Skeletal muscle satellite cell (primary cell): ENCODE measurements at regions not wholly inside any gene's neighbourhood (a gene's known extent, or its start where the extent isn't known, plus 50 kb on each side); places are given as distances from the start of the nearest gene placed in this dataset.
"Not testable (repeated sequence)": the region's sequence is repeated elsewhere in the genome, so short reads cannot be mapped to it uniquely, and the experiment has no call there.

Experiments
- H3K27me3 ChIP-seq: 2 replicates; pipeline ENCODE4 v1.7.0; 2013; ENCODE audit warnings: low read length; ENCODE audit not compliant: control insufficient read depth, insufficient read depth
- H3K36me3 ChIP-seq: 2 replicates; pipeline ENCODE4 v1.7.0; 2013; ENCODE audit warnings: mild to moderate bottlenecking, control low read depth, low read length; ENCODE audit not compliant: insufficient read depth
- H3K4me1 ChIP-seq: 2 replicates; pipeline ENCODE4 v1.7.0; 2013; ENCODE audit warnings: low read length; ENCODE audit not compliant: control insufficient read depth, insufficient read depth
- H3K4me2 ChIP-seq: 2 replicates; pipeline ENCODE4 v1.7.0; 2013; ENCODE audit warnings: mild to moderate bottlenecking, low read length
- H3K4me3 ChIP-seq: 2 replicates; pipeline ENCODE4 v1.7.0; 2013; ENCODE audit warnings: low read length
- H3K9ac ChIP-seq: 2 replicates; pipeline ENCODE4 v1.7.0; 2013; ENCODE audit warnings: mild to moderate bottlenecking, low read depth, low read length, moderate library complexity
- H3K9me3 ChIP-seq: replicated peaks from 2 replicates; pipeline ENCODE4 v1.7.0; 2013; ENCODE audit warnings: mild to moderate bottlenecking, control low read depth, low read length

DNA sequence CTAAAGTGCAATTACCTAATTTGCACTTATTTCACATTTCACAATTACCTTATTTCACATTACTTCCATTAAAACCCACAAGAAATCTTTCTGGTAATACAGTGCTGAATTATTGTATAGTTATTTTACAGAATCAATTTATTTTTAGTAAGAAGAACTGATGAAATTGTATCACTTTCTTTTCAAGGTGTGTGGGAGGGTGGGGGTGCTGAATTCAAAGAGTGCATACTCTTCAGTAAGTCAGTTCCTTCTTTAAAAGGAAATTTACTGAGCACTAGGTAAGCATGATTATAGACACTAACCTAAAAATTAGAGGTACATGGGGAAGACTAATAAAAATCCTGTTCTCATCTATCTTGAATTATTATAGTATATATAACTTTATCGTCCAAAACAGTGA lies 731.6 kb upstream of the ADGRL4 start:
- no peak overlapping the region for H3K9ac ChIP-seq
- no peaks in the 10 kb centered on the region for H3K9me3 ChIP-seq
- no peaks in the 10 kb centered on the region for H3K27me3 ChIP-seq
- H3K4me1 ChIP-seq = no peaks in the 10 kb centered on the region
- H3K4me3 ChIP-seq = no peak overlapping the region
- H3K36me3 ChIP-seq = no peaks in the 10 kb centered on the region
- no peak overlapping the region for H3K4me2 ChIP-seq

DNA sequence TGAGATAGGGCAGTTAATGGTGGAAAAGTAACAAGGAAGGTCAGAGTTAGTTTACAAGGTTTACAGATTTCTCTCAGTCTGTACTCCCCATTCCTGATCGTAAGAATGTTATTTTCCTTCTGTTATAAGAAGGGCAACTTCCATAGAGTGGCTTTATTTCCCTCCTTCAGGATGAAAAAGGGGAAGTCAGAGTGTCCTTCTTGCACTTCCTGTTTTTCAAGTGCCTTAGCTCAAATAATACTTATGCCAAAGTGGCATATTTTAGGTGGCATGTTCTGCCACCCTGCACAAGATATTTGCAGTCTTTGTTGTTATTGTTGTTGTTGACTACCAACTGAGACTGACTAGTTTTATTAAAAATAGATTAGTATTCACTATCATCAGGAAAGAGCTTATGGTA lies 730.7 kb upstream of the ADGRL4 start:
- no peaks in the 10 kb centered on the region for H3K9me3 ChIP-seq
- H3K4me1 ChIP-seq = no peaks in the 10 kb centered on the region
- no peaks in the 10 kb centered on the region for H3K36me3 ChIP-seq
- H3K27me3 ChIP-seq = no peaks in the 10 kb centered on the region
- H3K4me2 ChIP-seq = no peak overlapping the region
- no peak overlapping the region for H3K9ac ChIP-seq
- no peak overlapping the region for H3K4me3 ChIP-seq

- H3K9ac ChIP-seq = no peak overlapping the region
- H3K4me1 ChIP-seq = no peaks in the 10 kb centered on the region
- no peaks in the 10 kb centered on the region for H3K36me3 ChIP-seq
Observed at GRCh38 chr1:79732950-79733349, 726.4 kb upstream of the ADGRL4 start.

DNA sequence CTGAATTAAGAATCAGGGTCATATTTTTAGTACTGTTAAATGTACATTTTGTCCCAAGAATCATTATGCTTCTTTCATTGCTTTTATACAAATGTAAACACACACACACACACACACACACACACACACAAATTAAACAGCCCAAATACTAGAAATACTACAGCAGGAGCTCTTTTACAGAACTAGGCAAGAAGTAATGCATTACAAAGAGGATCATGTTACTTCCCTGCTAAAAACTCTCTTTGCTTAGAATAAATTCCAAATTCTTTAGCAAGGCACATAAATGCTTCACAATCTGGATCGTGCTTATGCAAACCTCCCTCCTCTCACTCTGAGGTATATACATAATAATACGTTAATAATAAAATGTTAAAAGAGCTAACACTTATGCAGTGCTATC lies 720.4 kb upstream of the ADGRL4 start:
- Histone ChIP-seq H3K4me2 (no peak overlapping the region), H3K27me3 (no peaks in the 10 kb centered on the region), H3K9ac (no peak overlapping the region), H3K4me3 (no peak overlapping the region), H3K4me1 (no peaks in the 10 kb centered on the region), H3K9me3 (no peaks in the 10 kb centered on the region), H3K36me3 (no peaks in the 10 kb centered on the region)

More at GRCh38 chr1:79732950-79733349, 726.4 kb upstream of the ADGRL4 start:
- no peaks in the 10 kb centered on the region for H3K9me3 ChIP-seq
- H3K4me2 ChIP-seq = no peak overlapping the region
- no peaks in the 10 kb centered on the region for H3K27me3 ChIP-seq
- H3K4me3 ChIP-seq = no peak overlapping the region

DNA sequence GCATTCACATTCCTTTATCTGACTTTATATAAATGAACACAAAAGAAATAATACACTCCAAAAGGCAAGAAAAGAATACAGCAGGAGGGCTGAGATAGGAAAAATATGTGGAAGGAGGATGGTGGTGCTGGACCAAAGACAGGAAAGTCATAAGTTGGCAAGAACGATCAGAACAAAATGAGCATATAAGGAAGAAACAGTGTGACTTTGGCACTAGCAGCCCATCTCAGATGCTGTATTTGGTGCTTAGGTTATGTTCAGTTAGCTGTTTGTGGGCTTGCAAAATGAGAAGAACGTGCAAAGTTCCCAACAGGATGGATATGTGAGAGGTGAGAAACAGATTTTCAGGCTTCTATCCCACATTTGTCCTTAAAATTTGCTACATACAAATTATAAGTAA lies 719.8 kb upstream of the ADGRL4 start:
- Histone ChIP-seq H3K27me3 (no peaks in the 10 kb centered on the region), H3K9me3 (no peaks in the 10 kb centered on the region), H3K9ac (no peak overlapping the region), H3K4me2 (no peak overlapping the region), H3K36me3 (no peaks in the 10 kb centered on the region), H3K4me1 (no peaks in the 10 kb centered on the region), H3K4me3 (no peak overlapping the region)

DNA sequence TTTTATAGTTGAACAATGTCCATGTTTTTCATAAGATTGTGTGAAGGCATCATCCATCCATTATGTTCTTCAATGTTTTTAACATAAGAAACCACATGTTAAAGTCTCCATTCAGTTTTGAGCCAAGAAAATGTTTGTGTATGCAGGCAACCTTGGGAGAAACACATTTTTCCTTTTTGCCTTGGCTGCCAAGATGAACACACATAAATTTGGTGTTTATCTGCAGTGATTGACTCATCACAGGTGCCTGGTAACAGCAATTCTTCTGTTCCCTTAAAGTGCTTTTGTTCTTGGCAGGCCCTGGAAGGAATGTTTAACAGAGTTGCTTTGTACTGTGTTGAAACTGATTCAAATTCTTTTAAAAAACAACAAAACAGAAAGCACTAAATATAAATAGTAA lies 709.9 kb upstream of the ADGRL4 start:
- no peak overlapping the region for H3K4me3 ChIP-seq
- H3K4me2 ChIP-seq = no peak overlapping the region
- no peaks in the 10 kb centered on the region for H3K27me3 ChIP-seq
- H3K9me3 ChIP-seq = no peaks in the 10 kb centered on the region
- peaks cover 5% of the 10 kb centered on the region for H3K4me1 ChIP-seq
- no peak overlapping the region for H3K9ac ChIP-seq
- no peaks in the 10 kb centered on the region for H3K36me3 ChIP-seq

- H3K4me3 ChIP-seq = no peak overlapping the region
- H3K9me3 ChIP-seq = no peaks in the 10 kb centered on the region
- no peak overlapping the region for H3K9ac ChIP-seq
- H3K4me2 ChIP-seq = no peak overlapping the region
- H3K4me1 ChIP-seq = peaks cover 5% of the 10 kb centered on the region
- no peaks in the 10 kb centered on the region for H3K27me3 ChIP-seq
- no peaks in the 10 kb centered on the region for H3K36me3 ChIP-seq
Observed at GRCh38 chr1:79714664-79715063, 708.1 kb upstream of the ADGRL4 start.

- Histone ChIP-seq H3K27me3 (no peaks in the 10 kb centered on the region), H3K36me3 (no peaks in the 10 kb centered on the region), H3K9me3 (no peaks in the 10 kb centered on the region), H3K9ac (no peak overlapping the region), H3K4me3 (no peak overlapping the region), H3K4me2 (no peak overlapping the region), H3K4me1 (peaks cover under 1% of the 10 kb centered on the region)
Observed at GRCh38 chr1:79711001-79711431, 704.5 kb upstream of the ADGRL4 start.

GRCh38 chr1:79708646-79709265 lies 702.2 kb upstream of the ADGRL4 start:
- Histone ChIP-seq H3K9ac (no peak overlapping the region), H3K4me2 (no peak overlapping the region), H3K27me3 (no peaks in the 10 kb centered on the region), H3K36me3 (no peaks in the 10 kb centered on the region), H3K4me1 (no peaks in the 10 kb centered on the region), H3K4me3 (no peak overlapping the region), H3K9me3 (no peaks in the 10 kb centered on the region)

- H3K27me3 ChIP-seq = no peaks in the 10 kb centered on the region
Observed at GRCh38 chr1:79705218-79705617, 698.7 kb upstream of the ADGRL4 start.

GRCh38 chr1:79704067-79704466 lies 697.5 kb upstream of the ADGRL4 start:
- Histone ChIP-seq H3K36me3 (no peaks in the 10 kb centered on the region), H3K4me1 (no peaks in the 10 kb centered on the region), H3K4me3 (no peak overlapping the region), H3K9ac (no peak overlapping the region), H3K9me3 (no peaks in the 10 kb centered on the region), H3K4me2 (no peak overlapping the region), H3K27me3 (no peaks in the 10 kb centered on the region)

More at GRCh38 chr1:79705218-79705617, 698.7 kb upstream of the ADGRL4 start:
- no peaks in the 10 kb centered on the region for H3K4me1 ChIP-seq
- H3K4me2 ChIP-seq = no peak overlapping the region
- H3K9ac ChIP-seq = no peak overlapping the region
- no peak overlapping the region for H3K4me3 ChIP-seq
- no peaks in the 10 kb centered on the region for H3K9me3 ChIP-seq
- no peaks in the 10 kb centered on the region for H3K36me3 ChIP-seq

DNA sequence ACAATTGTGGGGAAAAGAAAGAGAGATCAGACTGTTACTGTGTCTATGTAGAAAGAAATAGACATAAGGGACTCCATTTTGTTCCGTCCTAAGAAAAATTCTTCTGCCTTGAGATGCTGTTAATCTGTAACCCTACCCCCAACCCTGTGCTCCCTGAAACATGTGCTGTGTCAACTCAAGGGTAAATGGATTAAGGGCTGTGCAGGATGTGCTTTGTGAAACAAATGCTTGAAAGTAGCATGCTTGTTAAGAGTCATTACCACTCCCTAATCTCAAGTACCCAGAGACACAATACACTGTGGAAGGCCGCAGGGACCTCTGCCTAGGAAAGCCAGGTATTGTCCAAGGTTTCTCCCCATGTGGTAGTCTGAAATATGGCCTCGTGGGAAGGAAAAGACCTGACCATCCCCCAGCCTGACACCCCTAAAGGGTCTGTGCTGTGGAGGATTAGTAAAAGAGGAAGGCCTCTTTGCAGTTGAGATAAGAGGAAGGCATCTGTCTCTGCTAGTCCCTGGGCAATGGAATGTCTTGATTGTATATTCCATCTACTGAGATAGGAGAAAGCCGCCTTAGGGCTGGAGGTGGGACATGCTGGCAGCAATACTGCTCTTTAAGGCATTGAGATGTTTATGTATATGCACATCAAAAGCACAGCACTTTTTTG lies 695.9 kb upstream of the ADGRL4 start:
- H3K36me3 ChIP-seq, H3K4me2 ChIP-seq, H3K9me3 ChIP-seq, H3K4me3 ChIP-seq, H3K27me3 ChIP-seq, H3K4me1 ChIP-seq, H3K9ac ChIP-seq: not testable (repeated sequence)
